GM21576 (cell line): ENCODE measurements at regions not wholly inside any gene's neighbourhood (a gene's known extent, or its start where the extent isn't known, plus 50 kb on each side); places are given as distances from the start of the nearest gene placed in this dataset.
A peak's percentile ranks its signal among the peaks of the same experiment; 100 is the strongest.
"Not testable (repeated sequence)": the region's sequence is repeated elsewhere in the genome, so short reads cannot be mapped to it uniquely, and the experiment has no call there.

Source experiments
- ATAC-seq: cut with Tn5 transposase; IDR thresholded peaks from one replicate; pipeline ENCODE4 v1.9.1; 2021; ENCODE audit warnings: mild to moderate bottlenecking, moderate library complexity; ENCODE audit not compliant: unreplicated experiment

DNA sequence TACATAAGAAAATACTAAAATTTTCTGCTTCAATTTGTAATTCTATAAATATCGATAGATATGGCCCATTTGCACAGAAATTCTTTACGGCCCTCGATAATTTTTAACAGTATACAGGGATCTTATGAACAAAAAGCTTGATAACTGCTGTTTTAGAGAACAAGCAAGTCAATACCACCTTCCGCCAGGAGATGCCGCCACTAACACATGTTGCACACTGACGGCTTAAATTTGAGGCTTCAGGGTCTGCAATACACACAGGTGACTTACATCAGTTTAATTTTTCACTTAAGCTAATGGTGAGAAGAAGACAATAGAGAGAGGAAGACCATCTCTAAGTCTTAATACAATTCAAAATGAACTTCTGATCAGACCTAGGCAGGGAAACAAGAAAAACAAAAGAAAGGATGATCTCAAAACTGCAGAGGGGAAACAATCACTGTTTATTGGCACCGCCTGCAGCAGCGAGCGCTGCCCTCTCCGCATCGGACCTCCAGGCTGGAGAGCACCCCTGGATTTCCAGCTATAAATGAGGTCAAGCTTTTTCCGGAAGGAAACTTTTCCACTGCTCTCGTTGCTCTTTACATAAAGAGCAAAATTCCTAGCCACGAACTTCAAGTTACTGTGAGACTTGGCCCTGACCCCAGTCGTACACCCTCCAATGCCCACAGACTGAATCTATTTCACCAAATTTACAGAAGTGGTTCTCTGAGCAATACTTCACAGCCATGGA lies 53.9 kb downstream of the OTOR start:
- ATAC-seq = peak; percentile 72

DNA sequence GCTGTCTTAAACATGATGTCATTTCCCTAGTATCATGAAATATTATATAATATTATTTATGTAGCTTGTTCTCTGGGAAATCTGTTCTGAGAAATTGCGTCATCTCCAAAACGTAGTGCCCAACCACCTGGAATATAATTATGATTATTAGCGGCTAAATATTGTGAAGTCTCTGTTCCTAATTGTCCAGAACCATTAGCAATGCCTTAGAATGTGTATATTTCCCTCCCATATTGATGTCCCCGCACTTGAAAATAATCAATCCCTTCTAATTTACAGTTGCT lies 54.4 kb downstream of the OTOR start:
- no peak for ATAC-seq

GRCh38 chr20:16803965-16804792 lies 56.0 kb downstream of the OTOR start:
- peak; percentile 63 for ATAC-seq

DNA sequence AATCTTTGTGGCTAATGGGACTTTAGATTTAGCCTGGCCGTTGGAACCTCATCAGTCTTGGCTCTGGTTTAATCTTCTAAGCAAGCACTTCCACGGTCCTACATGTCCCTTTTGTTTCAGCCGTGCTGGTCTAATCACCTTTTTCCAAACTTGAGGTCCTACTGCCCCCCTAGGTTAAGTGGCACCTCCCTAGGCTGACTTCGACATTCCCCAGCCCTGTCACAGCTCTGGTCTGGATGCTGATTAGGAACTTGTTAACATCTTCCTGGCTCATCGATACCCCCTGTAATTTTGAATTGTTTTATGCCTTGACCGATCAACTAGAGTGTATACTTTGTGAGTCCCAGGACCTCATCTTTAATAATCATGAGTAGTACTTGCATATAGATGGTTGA lies 56.6 kb downstream of the OTOR start:
- ATAC-seq = no peak

DNA sequence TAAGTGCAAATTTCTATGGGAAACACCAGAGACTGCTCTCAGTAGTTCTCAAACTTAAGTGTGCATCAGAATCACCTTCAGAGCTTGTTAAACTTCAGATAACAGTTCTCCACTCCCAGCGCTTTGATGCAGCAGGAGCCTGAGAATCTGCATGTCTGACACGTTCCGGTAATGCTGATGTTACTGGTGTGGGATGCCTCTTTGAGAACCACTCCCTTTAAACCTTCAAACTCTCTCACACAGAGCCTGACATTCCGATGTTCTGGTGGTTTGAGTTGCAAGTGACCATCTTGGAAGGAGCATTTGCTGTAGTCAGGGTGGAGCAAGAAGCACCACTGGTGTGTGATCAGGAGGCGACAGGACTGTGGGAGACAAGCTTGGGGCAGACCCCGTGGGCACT lies 57.9 kb downstream of the OTOR start:
- no peak for ATAC-seq

- ATAC-seq = no peak
These were observed 58.7 kb downstream of the OTOR start for GRCh38 chr20:16806886-16807285.

GRCh38 chr20:16808796-16809195 lies 60.6 kb downstream of the OTOR start:
- no peak for ATAC-seq

DNA sequence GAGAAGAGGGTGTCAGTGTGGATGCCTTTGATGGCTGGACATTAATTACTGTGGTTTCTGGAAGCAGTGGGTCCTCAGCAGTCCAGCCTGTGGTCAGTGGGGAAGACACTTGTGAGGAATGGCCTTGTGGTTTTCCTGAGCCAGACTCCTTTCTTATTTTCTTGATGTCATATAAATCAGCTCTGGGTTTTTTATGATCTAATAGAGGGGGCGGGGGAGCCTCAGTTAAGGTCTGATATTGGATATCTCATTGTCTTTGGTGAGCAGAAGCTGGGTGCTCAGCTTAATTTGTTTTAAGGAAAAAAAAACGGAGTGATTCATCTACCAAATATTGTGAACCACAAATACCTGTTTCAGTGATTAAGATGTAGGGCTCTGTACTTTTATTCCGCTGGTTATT lies 62.1 kb downstream of the OTOR start:
- no peak for ATAC-seq

DNA sequence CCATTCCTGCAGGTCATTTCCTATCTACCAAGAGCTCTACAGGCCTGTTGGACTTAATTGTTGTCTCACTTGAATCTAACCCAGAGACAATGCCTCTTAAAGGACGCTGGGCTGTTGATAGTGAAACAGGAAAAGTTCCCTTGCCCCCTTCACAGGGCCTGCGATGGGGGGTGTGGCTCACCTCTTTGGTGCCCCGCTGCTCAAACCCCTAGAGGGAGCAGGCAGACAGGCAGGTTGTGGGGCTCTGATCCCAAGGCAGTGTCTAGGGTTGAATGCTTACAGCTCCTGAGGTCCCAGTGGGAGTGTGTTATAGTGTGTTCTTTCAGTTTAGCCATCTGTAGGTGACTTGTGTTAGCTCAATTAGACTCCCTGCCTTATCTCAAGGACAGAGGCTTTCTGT lies 68.0 kb downstream of the OTOR start:
- no peak for ATAC-seq

- ATAC-seq = no peak
These were observed 71.3 kb downstream of the OTOR start for GRCh38 chr20:16819483-16819882.

DNA sequence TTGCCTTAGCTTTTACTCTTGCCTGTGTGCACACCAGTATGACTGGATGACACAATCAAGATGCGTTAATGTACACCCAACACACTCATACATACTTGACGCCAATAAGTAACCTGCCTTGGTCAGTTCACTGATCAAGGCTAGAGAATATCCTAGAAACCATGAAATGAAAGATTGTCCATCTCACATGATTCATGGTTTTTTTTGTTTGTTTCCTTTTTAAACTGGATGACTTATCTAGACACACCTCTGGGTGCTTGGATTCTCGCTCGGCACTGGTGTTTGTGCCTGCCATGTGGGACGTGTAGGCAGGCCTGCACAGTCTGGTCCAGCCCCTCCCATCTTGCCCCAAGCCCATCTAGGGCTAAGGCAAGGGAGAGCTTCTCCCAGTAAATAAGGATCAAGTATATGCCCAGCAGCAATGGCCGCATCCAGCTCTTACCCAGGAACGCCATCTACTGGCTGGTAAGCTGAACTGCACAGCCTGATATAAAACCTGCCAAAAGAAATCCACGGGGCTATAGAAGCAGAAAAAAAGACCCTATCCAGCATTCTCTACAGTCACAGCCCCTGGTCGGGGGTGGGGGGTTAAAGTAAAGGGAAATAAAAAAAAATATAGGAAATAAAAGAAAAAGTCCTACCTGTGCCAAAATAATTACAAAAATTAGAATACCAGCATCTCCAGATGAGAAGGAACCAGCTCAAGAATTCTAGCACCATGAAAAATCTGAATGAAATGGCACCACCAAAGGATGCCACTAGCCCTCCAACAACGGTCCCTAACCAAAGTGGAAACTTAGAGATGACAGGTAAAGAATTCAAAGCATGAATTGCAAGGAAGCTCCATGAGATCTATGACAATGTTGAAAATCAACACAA lies 73.3 kb downstream of the OTOR start:
- ATAC-seq = no peak

DNA sequence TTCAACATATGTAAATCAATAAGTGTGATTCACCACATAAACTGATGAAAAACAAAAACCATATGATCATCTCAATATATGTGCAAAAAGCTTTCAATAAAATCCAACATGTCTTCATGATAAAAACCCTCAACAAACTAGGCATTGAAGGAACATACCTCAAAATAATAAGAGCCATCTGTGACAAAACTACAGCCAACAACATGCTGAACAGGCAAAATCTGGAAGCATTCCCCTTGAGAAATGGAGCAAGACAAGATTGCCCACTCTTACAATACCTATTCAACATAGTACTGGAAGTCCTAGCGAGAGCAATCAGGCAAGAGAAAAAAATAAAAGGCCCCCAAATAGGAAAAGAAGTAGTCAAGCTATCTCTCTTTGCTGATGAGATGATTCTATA lies 76.5 kb downstream of the OTOR start:
- ATAC-seq = no peak

- ATAC-seq = no peak
These were observed 80.6 kb downstream of the OTOR start for GRCh38 chr20:16828666-16829305.

- ATAC-seq = not testable (repeated sequence)
These were observed 87.5 kb downstream of the OTOR start for GRCh38 chr20:16835690-16836089.

GRCh38 chr20:16842486-16843120 lies 94.4 kb downstream of the OTOR start:
- ATAC-seq = no peak

DNA sequence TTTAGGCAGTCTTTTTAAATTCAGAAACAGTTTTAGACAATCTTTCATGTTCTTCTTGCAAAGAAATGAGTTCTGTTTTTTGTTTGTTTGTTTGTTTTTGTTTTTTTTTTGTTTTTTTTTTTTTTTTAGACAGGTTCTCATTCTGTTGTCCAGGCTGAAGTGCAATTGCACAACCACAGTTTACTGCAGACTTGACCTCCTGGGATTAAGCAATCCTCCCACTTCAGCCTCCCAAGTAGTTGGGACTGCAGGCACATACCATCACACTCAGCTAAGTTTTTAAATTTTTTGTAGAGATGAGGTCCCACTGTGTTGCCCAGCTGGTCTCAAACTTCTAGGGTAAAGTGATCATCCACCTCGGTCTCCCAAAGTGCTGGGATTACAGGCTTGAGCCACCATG lies 96.2 kb downstream of the OTOR start:
- ATAC-seq = no peak

- ATAC-seq = no peak
These were observed 97.8 kb downstream of the OTOR start for GRCh38 chr20:16846006-16846405.

DNA sequence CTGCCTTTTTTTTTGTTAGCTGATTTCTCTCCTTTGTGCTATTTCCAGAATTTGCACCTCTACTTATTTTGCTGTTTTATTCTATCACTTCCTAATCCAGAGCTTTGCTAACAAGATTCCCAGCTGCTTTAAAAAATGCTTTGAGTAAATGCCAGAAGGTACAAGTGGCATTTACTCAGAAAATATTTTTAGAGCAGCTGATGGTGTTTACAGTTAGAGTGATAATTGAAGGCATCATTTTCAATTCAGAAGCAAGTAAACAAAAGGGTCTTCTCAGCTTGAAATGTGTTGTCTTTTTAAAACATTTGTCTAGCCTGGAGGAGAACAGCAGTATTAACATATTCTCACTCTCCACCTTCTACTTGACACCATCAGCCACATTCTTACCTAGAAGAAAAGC lies 99.9 kb downstream of the OTOR start:
- ATAC-seq = no peak

GRCh38 chr20:16848526-16848925 lies 100.4 kb downstream of the OTOR start:
- no peak for ATAC-seq

DNA sequence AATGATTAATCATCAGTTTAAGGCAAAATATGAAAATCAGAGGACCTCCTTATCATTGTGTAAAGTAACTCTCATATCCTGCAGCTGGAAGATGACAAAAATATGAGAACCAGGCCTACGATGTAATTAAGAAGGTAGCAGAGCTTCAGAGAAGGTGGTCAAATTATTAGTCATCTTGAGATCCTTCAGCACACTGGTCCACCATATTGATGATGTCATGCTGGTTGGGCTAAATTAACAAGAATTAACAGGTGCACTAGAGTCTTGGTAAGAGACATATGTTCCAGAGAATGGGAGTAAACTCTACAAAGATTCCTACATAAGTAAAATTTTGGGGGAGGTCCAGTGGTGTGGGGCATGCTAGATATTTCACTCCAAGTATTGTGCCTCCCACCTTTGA lies 112.8 kb downstream of the OTOR start:
- no peak for ATAC-seq

DNA sequence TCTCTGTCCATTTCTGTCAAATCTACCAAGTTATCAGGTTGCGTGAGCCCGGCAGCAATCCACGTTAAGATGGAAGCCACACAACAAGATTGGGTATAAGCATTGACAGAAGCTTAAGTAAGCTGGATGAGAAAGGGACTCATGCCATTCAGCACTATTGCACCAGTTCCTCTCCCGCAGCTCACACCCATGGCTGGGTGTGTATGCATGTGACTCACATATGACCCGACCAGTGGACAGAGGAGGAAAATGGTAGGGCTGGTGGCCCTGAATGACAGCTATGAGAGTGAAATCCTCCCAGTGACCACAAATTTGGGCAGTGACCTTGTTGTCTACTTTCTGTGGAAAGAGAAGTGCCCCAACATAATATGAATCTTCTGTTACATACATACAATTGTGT lies 113.5 kb downstream of the OTOR start:
- no peak for ATAC-seq
